SK-N-SH (cell line): ENCODE measurements at regions not wholly inside any gene's neighbourhood (a gene's known extent, or its start where the extent isn't known, plus 50 kb on each side); places are given as distances from the start of the nearest gene placed in this dataset.

ENCODE experiments used
- CTCF ChIA-PET: fragments of 300-600, 350-600 bp; formaldehyde crosslinking; extraction: SDS; loops from one replicate; lab custom pipeline; 2021; lab: Yijun Ruan, JAX
- POLR2A ChIA-PET: fragments of 350-600 bp; sonication (Branson Sonifier 250); formaldehyde crosslinking; extraction: SDS; loops from one replicate; lab custom pipeline; 2020; ENCODE audit warnings: antibody characterized with exemption, inconsistent platforms; lab: Yijun Ruan, JAX
- DNase-seq: peaks from one replicate; pipeline ENCODE4 v3.0.0; 2012
- H2AFZ ChIP-seq: fragments of 200-600 bp; sonication (generic); 2 replicates; pipeline ENCODE4 v1.8.1; 2016; ENCODE audit warnings: antibody characterized with exemption, mild to moderate bottlenecking, low read depth
- H3F3A ChIP-seq: fragments of 200-600 bp; sonication (generic); replicated peaks from 2 replicates; pipeline ENCODE3; 2016; ENCODE audit warnings: antibody characterized with exemption, mild to moderate bottlenecking; ENCODE audit not compliant: insufficient read depth
- H3K27ac ChIP-seq, 2 experiments: fragments of 200-500 bp in 1 of 2; fragments of 200-600 bp in 1 of 2; sonication (Bioruptor generic) in 1 of 2; sonication (generic), shearing (Covaris generic) in 1 of 2; 2 replicates each; pipeline versions ENCODE4 v1.5.1 to v1.6.1; 2014 to 2016; ENCODE audit warnings: low read depth in 2 of 2, inconsistent platforms in 1 of 2, low read length in 1 of 2, mild to moderate bottlenecking in 1 of 2, mixed read lengths in 1 of 2
- H3K27me3 ChIP-seq: fragments of 200-600 bp; sonication (generic), shearing (Covaris generic); 2 replicates; pipeline ENCODE4 v1.6.1; 2016; ENCODE audit warnings: mixed run types; ENCODE audit not compliant: insufficient read depth
- H3K36me3 ChIP-seq, 2 experiments: fragments of 200-500 bp in 1 of 2; fragments of 200-600 bp in 1 of 2; sonication (Bioruptor generic) in 1 of 2; sonication (generic) in 1 of 2; replicated peaks in 1 of 2; 2 replicates each; pipeline versions ENCODE3 to v1.5.1; 2014 to 2016; ENCODE audit warnings: low read length in 1 of 2, mild to moderate bottlenecking in 1 of 2; ENCODE audit not compliant: insufficient read depth in 2 of 2, control insufficient read depth in 1 of 2
- H3K4me1 ChIP-seq, 2 experiments: fragments of 200-500 bp in 1 of 2; fragments of 200-600 bp in 1 of 2; sonication (Bioruptor generic) in 1 of 2; sonication (generic), shearing (Covaris generic) in 1 of 2; 2 replicates each; pipeline versions ENCODE4 v1.5.1 to v1.6.1; 2014 to 2016; ENCODE audit warnings: low read depth in 1 of 2, low read length in 1 of 2, mixed run types in 1 of 2; ENCODE audit not compliant: insufficient read depth in 2 of 2, control insufficient read depth in 1 of 2
- H3K4me2 ChIP-seq: fragments of 200-600 bp; sonication (generic), shearing (Covaris generic); 2 replicates; pipeline ENCODE4 v1.6.1; 2017; ENCODE audit warnings: mixed run types
- H3K4me3 ChIP-seq, 2 experiments: fragments of 200-500 bp in 1 of 2; fragments of 200-600 bp in 1 of 2; sonication (Bioruptor generic) in 1 of 2; sonication (generic), shearing (Covaris generic) in 1 of 2; 2 replicates each; pipeline versions ENCODE4 v1.5.1 to v1.8.1; 2014 to 2016; ENCODE audit warnings: low read depth in 2 of 2, inconsistent platforms in 1 of 2, low read length in 1 of 2, mild to moderate bottlenecking in 1 of 2, mixed read lengths in 1 of 2, moderate library complexity in 1 of 2
- H3K79me2 ChIP-seq: fragments of 200-600 bp; sonication (generic); 2 replicates; pipeline ENCODE4 v1.8.1; 2017; ENCODE audit warnings: mild to moderate bottlenecking; ENCODE audit not compliant: insufficient read depth
- H3K9ac ChIP-seq: fragments of 200-600 bp; sonication (generic); 2 replicates; pipeline ENCODE4 v1.6.1; 2017; ENCODE audit warnings: mixed run types
- H3K9me2 ChIP-seq: fragments of 200-600 bp; sonication (generic); 2 replicates; pipeline ENCODE4 v1.6.1; 2017; ENCODE audit warnings: mixed run types
- H3K9me3 ChIP-seq: fragments of 200-600 bp; sonication (generic); 2 replicates; pipeline ENCODE4 v1.6.1; 2017; ENCODE audit warnings: mixed run types, mild to moderate bottlenecking, moderate library complexity
- H4K20me1 ChIP-seq: fragments of 200-600 bp; sonication (generic); 2 replicates; pipeline ENCODE4 v1.6.1; 2017; ENCODE audit warnings: mild to moderate bottlenecking, mixed run types; ENCODE audit not compliant: insufficient read depth
- CHD2 ChIP-seq: fragments of 150-350 bp; IDR thresholded peaks from 2 replicates; pipeline ENCODE4 v1.6.1; 2018; ENCODE audit warnings: low read length; ENCODE audit not compliant: partially characterized antibody
- ELF1 ChIP-seq: IDR thresholded peaks from 2 replicates; pipeline ENCODE4 v1.4.0; 2012
- FOSL2 ChIP-seq: IDR thresholded peaks from 2 replicates; pipeline ENCODE4 v1.4.0; 2012; ENCODE audit warnings: low read depth, mild to moderate bottlenecking, moderate library complexity, borderline replicate concordance
- FOXJ3 ChIP-seq: sonication (generic); formaldehyde crosslinking; IDR thresholded peaks from 2 replicates; pipeline ENCODE4 v1.5.1; 2020; ENCODE audit warnings: mild to moderate bottlenecking, missing genetic modification reagents
- FOXM1 ChIP-seq: IDR thresholded peaks from 2 replicates; pipeline ENCODE4 v1.4.0; 2012; ENCODE audit warnings: low read depth, mild to moderate bottlenecking
- JUND ChIP-seq: IDR thresholded peaks from 2 replicates; pipeline ENCODE4 v1.4.0; 2012
- MEF2A ChIP-seq: IDR thresholded peaks from 2 replicates; pipeline ENCODE4 v1.4.0; 2012; ENCODE audit warnings: low read depth, borderline replicate concordance
- NFIC ChIP-seq: IDR thresholded peaks from 2 replicates; pipeline ENCODE4 v1.4.0; 2012; ENCODE audit warnings: borderline replicate concordance
- NRF1 ChIP-seq: IDR thresholded peaks from 2 replicates; pipeline ENCODE4 v1.6.1; 2012; ENCODE audit warnings: low read depth, mild to moderate bottlenecking, low read length
- RAD21 ChIP-seq: IDR thresholded peaks from 2 replicates; pipeline ENCODE4 v1.6.1; 2012; ENCODE audit warnings: mild to moderate bottlenecking, low read length
- RCOR1 ChIP-seq: fragments of 150-350 bp; IDR thresholded peaks from 2 replicates; pipeline ENCODE4 v1.6.1; 2017; ENCODE audit warnings: antibody characterized with exemption, low read length
- RFX5 ChIP-seq: IDR thresholded peaks from 2 replicates; pipeline ENCODE4 v1.6.1; 2012; ENCODE audit warnings: mild to moderate bottlenecking, improper control_type of control experiment, low read length
- RXRA ChIP-seq: IDR thresholded peaks from 2 replicates; pipeline ENCODE4 v1.4.0; 2012; ENCODE audit warnings: low read depth, mild to moderate bottlenecking, borderline replicate concordance
- SIN3A ChIP-seq: IDR thresholded peaks from 2 replicates; pipeline ENCODE4 v1.6.1; 2012; ENCODE audit warnings: low read depth, mild to moderate bottlenecking, low read length, moderate library complexity, borderline replicate concordance
- SMC3 ChIP-seq: IDR thresholded peaks from 2 replicates; pipeline ENCODE4 v1.6.1; 2012; ENCODE audit warnings: low read depth, low read length, improper control_type of control experiment
- TCF12 ChIP-seq: IDR thresholded peaks from 2 replicates; pipeline ENCODE4 v1.4.0; 2012
- WGBS: methylation state at CpG from one replicate; pipeline ENCODE4 v1.1.6; 2017; ENCODE audit warnings: low lambda C conversion rate; 5-methylcytosine and 5-hydroxymethylcytosine counted together
- TF ChIP-seq, protein P1 (sequence below): fragments of 200-600 bp; sonication (generic); IDR thresholded peaks from 2 replicates; pipeline ENCODE4 v1.6.1; 2017; ENCODE audit warnings: antibody characterized with exemption, mild to moderate bottlenecking, moderate library complexity
- TF ChIP-seq, protein P2 (sequence below): fragments of 150-350 bp; IDR thresholded peaks from 2 replicates; pipeline ENCODE4 v1.6.1; 2016; ENCODE audit warnings: mild to moderate bottlenecking, low read depth, low read length
- TF ChIP-seq, protein P3 (sequence below): IDR thresholded peaks from 2 replicates; pipeline ENCODE4 v1.4.0; 2012; ENCODE audit warnings: low read depth
- TF ChIP-seq, protein P4 (sequence below): fragments of 150-350 bp; IDR thresholded peaks from 2 replicates; pipeline ENCODE4 v1.6.1; 2017; ENCODE audit warnings: antibody characterized with exemption, low read length, low read depth, borderline replicate concordance

DNA sequence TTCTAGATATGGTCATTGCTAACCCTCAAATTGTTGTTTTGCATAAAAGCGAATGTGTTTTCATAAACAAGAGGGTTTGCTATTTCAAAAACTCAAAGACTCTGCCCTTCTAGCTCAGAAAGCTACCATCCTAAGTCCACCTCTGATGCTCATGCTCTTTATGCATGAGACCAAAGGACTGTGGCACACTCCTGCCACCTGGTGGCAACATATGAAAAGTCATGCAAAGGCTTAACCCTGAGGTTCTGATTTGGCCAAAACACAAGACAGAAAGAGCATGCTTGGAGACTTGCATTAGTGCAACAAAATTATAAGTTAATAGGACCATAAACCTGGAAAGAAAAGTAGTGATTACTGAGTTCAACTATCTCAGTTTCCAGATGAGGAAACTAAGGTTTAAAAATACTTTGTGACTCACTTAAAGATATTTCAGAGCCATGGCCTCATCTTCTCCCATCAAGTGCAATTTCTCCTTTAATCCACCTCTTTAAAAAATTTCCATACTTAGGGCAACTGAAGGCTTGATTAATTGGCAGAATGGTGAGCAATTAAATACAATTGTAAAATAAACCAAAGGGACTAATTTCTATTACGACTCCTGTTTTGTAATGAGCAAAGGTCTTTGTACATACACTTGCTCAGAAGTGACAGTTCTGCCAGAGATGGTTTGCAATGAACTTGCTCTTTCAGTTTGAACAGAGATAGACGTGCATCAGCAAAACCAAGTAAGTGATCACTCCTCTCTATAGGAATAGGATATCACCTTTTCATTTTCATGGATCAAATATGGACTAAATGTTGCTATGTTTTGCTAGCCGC, 110.7 kb upstream of the RAD23B start:
- H3K4me1 ChIP-seq: peaks cover 10 to 13% of the 10 kb centered on the region in 2 experiments; a peak in 2 of 4 replicates
- H3K9me2 ChIP-seq: no peaks in the 10 kb centered on the region
- H3K9me3 ChIP-seq: no peaks in the 10 kb centered on the region
- TF ChIP-seq CHD2 (no peak), SIN3A (no peak), RAD21 (peak; percentile 95), FOXM1 (no peak), RCOR1 (0 out of 2 replicates have a peak, but pooled peaks have one; percentile 17), NRF1 (no peak), SMC3 (peak; percentile 88), JUND (no peak)
- TF ChIP-seq, protein P1, sequence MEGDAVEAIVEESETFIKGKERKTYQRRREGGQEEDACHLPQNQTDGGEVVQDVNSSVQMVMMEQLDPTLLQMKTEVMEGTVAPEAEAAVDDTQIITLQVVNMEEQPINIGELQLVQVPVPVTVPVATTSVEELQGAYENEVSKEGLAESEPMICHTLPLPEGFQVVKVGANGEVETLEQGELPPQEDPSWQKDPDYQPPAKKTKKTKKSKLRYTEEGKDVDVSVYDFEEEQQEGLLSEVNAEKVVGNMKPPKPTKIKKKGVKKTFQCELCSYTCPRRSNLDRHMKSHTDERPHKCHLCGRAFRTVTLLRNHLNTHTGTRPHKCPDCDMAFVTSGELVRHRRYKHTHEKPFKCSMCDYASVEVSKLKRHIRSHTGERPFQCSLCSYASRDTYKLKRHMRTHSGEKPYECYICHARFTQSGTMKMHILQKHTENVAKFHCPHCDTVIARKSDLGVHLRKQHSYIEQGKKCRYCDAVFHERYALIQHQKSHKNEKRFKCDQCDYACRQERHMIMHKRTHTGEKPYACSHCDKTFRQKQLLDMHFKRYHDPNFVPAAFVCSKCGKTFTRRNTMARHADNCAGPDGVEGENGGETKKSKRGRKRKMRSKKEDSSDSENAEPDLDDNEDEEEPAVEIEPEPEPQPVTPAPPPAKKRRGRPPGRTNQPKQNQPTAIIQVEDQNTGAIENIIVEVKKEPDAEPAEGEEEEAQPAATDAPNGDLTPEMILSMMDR: peak; percentile 91
- DNase-seq: peak; percentile 63
- no peaks in the 10 kb centered on the region for H3K36me3 ChIP-seq
- no peaks in the 10 kb centered on the region for H3K27me3 ChIP-seq
- H3K9ac ChIP-seq: no peak overlapping the region
- peak overlapping the region in 1 of 2 experiments; percentile 25; a peak in 1 of 4 replicates for H3K4me3 ChIP-seq
- CTCF ChIA-PET: interaction anchor here (0.5 to 6.5 kb wide), 31 partner anchors 8 to 1331 kb away, joined by 3 to 43 read pairs (median 3); no protein-coding TSS in a partner anchor
- no peaks in the 10 kb centered on the region for H3K79me2 ChIP-seq
- POLR2A ChIA-PET: no interaction called here
- H2AFZ ChIP-seq: no peak overlapping the region
- H3F3A ChIP-seq: no peaks in the 10 kb centered on the region
- no peaks in the 10 kb centered on the region for H4K20me1 ChIP-seq
- 45% methylated on average over 4 of the region's 4 CpGs for WGBS
- H3K27ac ChIP-seq: no peak overlapping the region
- no peak overlapping the region for H3K4me2 ChIP-seq

DNA sequence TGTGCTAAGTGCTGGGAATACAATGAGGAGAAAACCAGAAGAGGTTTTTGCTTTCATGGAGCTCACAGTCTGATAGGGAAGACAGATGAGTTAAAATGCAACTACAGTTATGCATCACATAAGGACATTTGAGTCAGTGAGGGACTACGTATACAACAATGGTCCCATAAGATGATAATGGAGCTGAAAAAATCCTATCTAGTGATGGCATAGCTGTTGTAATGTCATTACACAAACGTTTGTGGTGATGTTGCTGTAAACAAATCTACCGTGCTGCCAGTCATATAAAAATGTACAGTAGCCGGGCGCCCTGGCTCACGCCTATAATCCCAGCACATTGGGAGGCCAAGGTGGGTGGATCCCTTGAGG, 110.1 kb upstream of the RAD23B start:
- H3K4me1 ChIP-seq: peaks cover 10 to 13% of the 10 kb centered on the region in 2 experiments; a peak in 2 of 4 replicates
- POLR2A ChIA-PET: no interaction called here
- no peak for TF ChIP-seq ELF1
- TF ChIP-seq, protein P1: no peak
- TF ChIP-seq NFIC: no peak
- no peak for TF ChIP-seq RAD21
- TF ChIP-seq, protein P2, sequence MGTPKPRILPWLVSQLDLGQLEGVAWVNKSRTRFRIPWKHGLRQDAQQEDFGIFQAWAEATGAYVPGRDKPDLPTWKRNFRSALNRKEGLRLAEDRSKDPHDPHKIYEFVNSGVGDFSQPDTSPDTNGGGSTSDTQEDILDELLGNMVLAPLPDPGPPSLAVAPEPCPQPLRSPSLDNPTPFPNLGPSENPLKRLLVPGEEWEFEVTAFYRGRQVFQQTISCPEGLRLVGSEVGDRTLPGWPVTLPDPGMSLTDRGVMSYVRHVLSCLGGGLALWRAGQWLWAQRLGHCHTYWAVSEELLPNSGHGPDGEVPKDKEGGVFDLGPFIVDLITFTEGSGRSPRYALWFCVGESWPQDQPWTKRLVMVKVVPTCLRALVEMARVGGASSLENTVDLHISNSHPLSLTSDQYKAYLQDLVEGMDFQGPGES: no peak
- no peak for TF ChIP-seq RFX5
- no peak for TF ChIP-seq FOXJ3
- no peak for TF ChIP-seq RXRA
- TF ChIP-seq MEF2A: no peak
- no peak for TF ChIP-seq FOSL2
- no peak for TF ChIP-seq SIN3A
- TF ChIP-seq, protein P3, sequence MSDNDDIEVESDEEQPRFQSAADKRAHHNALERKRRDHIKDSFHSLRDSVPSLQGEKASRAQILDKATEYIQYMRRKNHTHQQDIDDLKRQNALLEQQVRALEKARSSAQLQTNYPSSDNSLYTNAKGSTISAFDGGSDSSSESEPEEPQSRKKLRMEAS: no peak
- no peak for TF ChIP-seq RCOR1
- TF ChIP-seq TCF12: no peak
- TF ChIP-seq, protein P4, sequence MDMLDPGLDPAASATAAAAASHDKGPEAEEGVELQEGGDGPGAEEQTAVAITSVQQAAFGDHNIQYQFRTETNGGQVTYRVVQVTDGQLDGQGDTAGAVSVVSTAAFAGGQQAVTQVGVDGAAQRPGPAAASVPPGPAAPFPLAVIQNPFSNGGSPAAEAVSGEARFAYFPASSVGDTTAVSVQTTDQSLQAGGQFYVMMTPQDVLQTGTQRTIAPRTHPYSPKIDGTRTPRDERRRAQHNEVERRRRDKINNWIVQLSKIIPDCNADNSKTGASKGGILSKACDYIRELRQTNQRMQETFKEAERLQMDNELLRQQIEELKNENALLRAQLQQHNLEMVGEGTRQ: no peak
- TF ChIP-seq, all 33 proteins: peak for 0
- H3K36me3 ChIP-seq: no peaks in the 10 kb centered on the region
- no peaks in the 10 kb centered on the region for H4K20me1 ChIP-seq
- WGBS: 69% methylated on average over 4 of the region's 6 CpGs
- H3K9ac ChIP-seq: no peak overlapping the region
- H3K79me2 ChIP-seq: no peaks in the 10 kb centered on the region
- no peaks in the 10 kb centered on the region for H3K9me3 ChIP-seq
- no peaks in the 10 kb centered on the region for H3F3A ChIP-seq
- H3K4me3 ChIP-seq: no peak overlapping the region
- CTCF ChIA-PET: interaction anchor here (0.6 to 6.5 kb wide), 8 partner anchors 13 to 1332 kb away, joined by 3 to 43 read pairs (median 4); no protein-coding TSS in a partner anchor
- no peak overlapping the region for H3K27ac ChIP-seq
- no peaks in the 10 kb centered on the region for H3K27me3 ChIP-seq
- H3K4me2 ChIP-seq: no peak overlapping the region
- H2AFZ ChIP-seq: no peak overlapping the region
- H3K9me2 ChIP-seq: no peaks in the 10 kb centered on the region
- DNase-seq: no peak
